ENCODE measurements at regions not wholly inside any gene's neighbourhood (a gene's known extent, or its start where the extent isn't known, plus 50 kb on each side); places are given as distances from the start of the nearest gene placed in this dataset.
"Not testable (repeated sequence)": the region's sequence is repeated elsewhere in the genome, so short reads cannot be mapped to it uniquely, and the experiment has no call there.

DNA sequence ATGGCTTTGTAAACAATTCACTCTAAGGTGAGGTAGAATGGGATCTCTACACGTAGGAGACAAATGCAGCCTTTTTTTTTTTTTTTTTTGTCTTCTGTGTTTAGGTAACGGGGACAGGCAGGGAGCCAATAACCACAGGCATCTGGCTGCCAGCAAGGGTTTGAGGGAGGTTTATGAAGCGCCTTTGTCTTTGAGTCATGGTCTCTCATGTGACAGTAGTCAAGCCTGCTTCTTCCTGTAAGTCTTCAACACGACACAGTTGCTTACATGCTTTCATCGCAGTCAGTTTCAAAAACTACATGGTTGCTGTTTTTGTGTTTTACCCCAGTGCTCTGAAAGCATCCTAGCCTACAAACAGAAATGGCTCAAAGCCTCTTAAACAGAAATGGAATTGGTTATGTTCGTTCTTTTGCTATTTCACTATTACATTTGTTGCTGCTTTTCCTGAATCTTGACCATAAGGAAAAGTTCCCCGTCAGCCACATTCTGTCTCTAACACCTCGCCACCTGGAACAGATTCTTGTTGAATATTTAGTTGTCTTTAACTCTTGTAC, 127.8 kb upstream of the METTL14 start:
- DNase-seq (ENCODE audit: low read depth): peak; percentile 70
- no peak overlapping the region for H3K4me3 ChIP-seq (ENCODE audit: low read depth, low read length)
- no peak for TF ChIP-seq CTCF (conservative IDR thresholded peaks at IDR 0.05; ENCODE audit: low read depth, low read length)

- not testable (repeated sequence) for DNase-seq (ENCODE audit: low read depth)
Observed at GRCh38 chr4:118558188-118558587, 127.0 kb upstream of the METTL14 start.

GRCh38 chr4:118561559-118561958, 123.6 kb upstream of the METTL14 start:
- H3K4me3 ChIP-seq (ENCODE audit: low read depth, low read length); DNase-seq (ENCODE audit: low read depth): not testable (repeated sequence)

More at GRCh38 chr4:118558188-118558587, 127.0 kb upstream of the METTL14 start:
- not testable (repeated sequence) for H3K4me3 ChIP-seq (ENCODE audit: low read depth, low read length)

GRCh38 chr4:118566003-118566513, 119.1 kb upstream of the METTL14 start:
- peak; percentile 97 for DNase-seq (ENCODE audit: low read depth)
- H3K4me3 ChIP-seq (ENCODE audit: low read depth, low read length): not testable (repeated sequence)

DNA sequence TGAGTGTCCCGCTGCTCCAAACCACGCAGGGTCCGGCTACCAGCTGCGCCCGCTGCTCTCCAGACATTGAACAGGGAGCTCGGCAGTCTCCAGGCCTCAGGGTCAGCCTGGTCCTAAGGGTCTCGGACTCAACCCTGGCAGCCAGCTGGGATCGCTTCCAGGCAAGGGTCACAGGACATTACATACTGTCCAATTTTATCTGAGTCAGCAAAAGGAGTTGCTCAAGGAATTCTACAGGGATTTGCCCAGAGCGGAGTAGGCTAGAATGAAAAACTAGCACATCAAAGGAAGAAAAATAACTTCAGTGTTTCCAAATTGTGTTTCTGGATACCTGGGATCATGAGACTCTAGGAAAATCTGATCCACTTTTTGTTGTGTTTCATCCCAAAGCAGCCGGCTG, 112.2 kb upstream of the METTL14 start:
- H3K4me3 ChIP-seq (ENCODE audit: low read depth, low read length); DNase-seq (ENCODE audit: low read depth): not testable (repeated sequence)

DNA sequence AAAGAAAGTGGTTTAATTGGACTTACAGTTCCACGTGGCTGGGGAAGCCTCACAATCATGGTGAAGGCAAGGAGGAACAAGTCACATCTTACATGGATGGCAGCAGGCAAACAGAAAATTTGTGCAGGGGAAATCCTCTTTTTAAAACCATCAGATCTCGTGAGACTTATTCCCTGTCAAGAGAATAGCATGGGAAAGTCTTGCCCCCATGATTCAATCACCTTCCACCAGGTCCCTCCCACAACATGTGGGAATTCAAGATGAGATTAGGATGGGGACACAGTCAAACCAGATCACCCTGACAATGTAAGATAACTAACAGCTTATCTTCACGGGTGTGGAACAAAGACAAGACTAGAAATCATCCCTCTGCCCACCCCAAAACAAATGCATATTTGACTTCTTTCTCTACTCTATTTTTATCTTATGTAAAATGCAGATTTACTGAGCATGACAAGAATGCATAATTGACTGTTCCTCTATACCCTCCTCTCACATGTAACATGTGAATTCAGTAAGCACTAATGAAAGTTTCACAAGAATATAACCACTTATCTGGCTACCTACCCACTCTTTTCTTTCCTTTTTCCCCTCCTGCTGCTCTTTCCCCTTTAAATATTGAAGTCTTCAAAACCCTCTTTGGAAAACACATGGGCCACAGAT, 110.8 kb upstream of the METTL14 start:
- not testable (repeated sequence) for H3K4me3 ChIP-seq (ENCODE audit: low read depth, low read length)

GRCh38 chr4:118575057-118575456, 110.1 kb upstream of the METTL14 start:
- DNase-seq (ENCODE audit: low read depth): peak; percentile 54
- H3K4me3 ChIP-seq (ENCODE audit: low read depth, low read length): not testable (repeated sequence)

More for the DNA sequence above, 110.8 kb upstream of the METTL14 start:
- not testable (repeated sequence) for DNase-seq (ENCODE audit: low read depth)

- DNase-seq (ENCODE audit: low read depth); H3K4me3 ChIP-seq (ENCODE audit: low read depth, low read length): not testable (repeated sequence)
Observed at GRCh38 chr4:118575726-118576125, 109.5 kb upstream of the METTL14 start.

GRCh38 chr4:118576709-118577219, 108.4 kb upstream of the METTL14 start:
- not testable (repeated sequence) for DNase-seq (ENCODE audit: low read depth); H3K4me3 ChIP-seq (ENCODE audit: low read depth, low read length)

GRCh38 chr4:118585015-118585414, 100.2 kb upstream of the METTL14 start:
- DNase-seq (ENCODE audit: low read depth): no peak
- TF ChIP-seq CTCF (conservative IDR thresholded peaks at IDR 0.05; ENCODE audit: low read depth, low read length): no peak
- no peak overlapping the region for H3K4me3 ChIP-seq (ENCODE audit: low read depth, low read length)

DNA sequence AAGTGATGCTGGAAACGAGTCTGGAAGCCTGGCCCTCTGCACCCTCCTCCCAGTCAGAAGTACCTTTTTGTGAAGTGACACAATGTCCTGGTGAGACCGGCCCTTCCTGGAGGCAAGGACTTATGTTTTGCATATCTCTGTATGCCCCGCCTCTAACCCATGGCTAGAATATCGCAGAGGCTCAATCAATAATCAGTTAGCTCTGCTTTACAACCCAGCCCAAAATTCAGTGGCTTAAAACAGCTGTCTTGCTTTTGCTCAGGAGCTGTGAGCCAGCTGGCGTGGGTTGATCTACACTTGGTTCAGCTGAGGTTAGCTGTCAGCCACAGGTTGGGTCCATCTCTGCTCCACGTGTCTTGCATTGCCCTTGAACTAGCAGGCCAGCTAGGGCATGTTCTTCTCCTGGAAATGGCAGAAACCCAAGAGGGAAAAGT, 98.8 kb upstream of the METTL14 start:
- DNase-seq (ENCODE audit: low read depth): no peak

More for the DNA sequence above, 98.8 kb upstream of the METTL14 start:
- no peak overlapping the region for H3K4me3 ChIP-seq (ENCODE audit: low read depth, low read length)
- TF ChIP-seq CTCF (conservative IDR thresholded peaks at IDR 0.05; ENCODE audit: low read depth, low read length): no peak

All from choroid plexus epithelial cell (primary cell).